ENCODE measurements at regions not wholly inside any gene's neighbourhood (a gene's known extent, or its start where the extent isn't known, plus 50 kb on each side); places are given as distances from the start of the nearest gene placed in this dataset.

DNA sequence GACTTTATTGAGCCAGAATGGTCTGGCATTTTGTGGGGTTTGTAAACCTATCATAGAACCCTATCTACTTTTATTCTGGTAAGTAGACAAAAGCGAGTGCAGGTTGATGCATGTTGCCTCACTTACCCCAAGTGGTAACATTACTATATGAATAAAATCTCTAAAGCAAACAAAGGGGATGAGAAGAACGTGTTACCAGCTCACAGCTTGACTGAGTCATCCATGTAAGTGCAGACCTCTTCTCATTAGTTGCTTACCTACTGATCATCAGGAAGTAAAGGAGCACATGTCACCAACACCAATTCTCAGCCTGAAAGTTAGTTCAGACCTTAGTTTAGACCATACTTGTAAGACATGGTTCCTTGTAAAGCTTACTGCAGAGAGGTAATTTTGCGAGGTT is 1328.3 kb downstream of the C4orf33 start:
- TF ChIP-seq ZSCAN20 (CRISPR knock-in tag; IDR thresholded peaks at IDR 0.05) (no peak), REST (IDR thresholded peaks at IDR 0.05) (no peak), NR3C1 (IDR thresholded peaks at IDR 0.05) (no peak), EP300 (IDR thresholded peaks at IDR 0.05) (no peak)
- TF ChIP-seq, protein P1, sequence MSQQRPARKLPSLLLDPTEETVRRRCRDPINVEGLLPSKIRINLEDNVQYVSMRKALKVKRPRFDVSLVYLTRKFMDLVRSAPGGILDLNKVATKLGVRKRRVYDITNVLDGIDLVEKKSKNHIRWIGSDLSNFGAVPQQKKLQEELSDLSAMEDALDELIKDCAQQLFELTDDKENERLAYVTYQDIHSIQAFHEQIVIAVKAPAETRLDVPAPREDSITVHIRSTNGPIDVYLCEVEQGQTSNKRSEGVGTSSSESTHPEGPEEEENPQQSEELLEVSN (IDR thresholded peaks at IDR 0.05; ENCODE audit: borderline replicate concordance, low read depth): no peak
- TF ChIP-seq, protein P2, sequence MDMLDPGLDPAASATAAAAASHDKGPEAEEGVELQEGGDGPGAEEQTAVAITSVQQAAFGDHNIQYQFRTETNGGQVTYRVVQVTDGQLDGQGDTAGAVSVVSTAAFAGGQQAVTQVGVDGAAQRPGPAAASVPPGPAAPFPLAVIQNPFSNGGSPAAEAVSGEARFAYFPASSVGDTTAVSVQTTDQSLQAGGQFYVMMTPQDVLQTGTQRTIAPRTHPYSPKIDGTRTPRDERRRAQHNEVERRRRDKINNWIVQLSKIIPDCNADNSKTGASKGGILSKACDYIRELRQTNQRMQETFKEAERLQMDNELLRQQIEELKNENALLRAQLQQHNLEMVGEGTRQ (IDR thresholded peaks at IDR 0.05): no peak

All from A549 (cell line).